GM12878 (cell line): ENCODE measurements at regions not wholly inside any gene's neighbourhood (a gene's known extent, or its start where the extent isn't known, plus 50 kb on each side); places are given as distances from the start of the nearest gene placed in this dataset.

Experiments
- ATAC-seq: fragments of 200-7000 bp; cut with Tn5 transposase; 3 replicates; pipeline ENCODE4 v1.9.1; 2020; ENCODE audit warnings: mild to moderate bottlenecking, moderate library complexity
- BruUV-seq: library from RNA; stranded (reverse); fragments of 400-500 nt; replicated peaks from 2 replicates; lab custom pipeline; 2021; lab: Mats Ljungman, UMichigan
- CTCF ChIA-PET: fragments of 300-600 bp; sonication (Branson Sonifier 250); formaldehyde crosslinking; extraction: SDS; loops from one replicate; lab custom pipeline; 2021; ENCODE audit warnings: inconsistent platforms; lab: Yijun Ruan, JAX
- POLR2A ChIA-PET: fragments of 350-600 bp; formaldehyde crosslinking; extraction: SDS; loops from one replicate; lab custom pipeline; 2021; ENCODE audit warnings: inconsistent platforms; lab: Charles Lee
- RAD21 ChIA-PET: fragments of 300-600 bp; sonication (Branson Sonifier 250); formaldehyde crosslinking; loops from one replicate; lab custom pipeline; 2023; ENCODE audit warnings: antibody characterized with exemption; ENCODE audit not compliant: unreplicated experiment; lab: Charles Lee
- SMC1A ChIA-PET: fragments of 300-600 bp; sonication (Branson Sonifier 250); formaldehyde crosslinking; loops from one replicate; lab custom pipeline; 2023; ENCODE audit not compliant: unreplicated experiment, uncharacterized antibody; lab: Charles Lee
- DNase-seq: peaks from one replicate; pipeline ENCODE4 v3.0.0-alpha.2; 2011; ENCODE audit warnings: low read depth, low spot score
- FAIRE-seq: peaks from 3 replicates; lab custom pipeline; 2011; peaks lifted over from hg19 to GRCh38; lab: Jason Lieb, UNC
- H2AFZ ChIP-seq: 2 replicates; pipeline ENCODE4 v1.6.0; 2011; ENCODE audit warnings: low read depth, low read length, control low read depth; ENCODE audit not compliant: control insufficient read depth
- H3K27ac ChIP-seq: 2 replicates; pipeline ENCODE4 v1.5.1; 2011; ENCODE audit warnings: control low read depth; ENCODE audit not compliant: control insufficient read depth, insufficient read depth
- H3K27me3 ChIP-seq, 2 experiments: replicated peaks in 1 of 2; 2 replicates each; pipeline versions ENCODE4 v1.6.0 to v1.6.1; 2011; ENCODE audit warnings: low read length in 1 of 2; ENCODE audit not compliant: control insufficient read depth in 2 of 2, insufficient read depth in 2 of 2
- H3K36me3 ChIP-seq, 2 experiments: 2 replicates each; pipeline ENCODE4 v1.5.1; 2011; ENCODE audit warnings: low read length in 1 of 2; ENCODE audit not compliant: control insufficient read depth in 2 of 2, insufficient read depth in 2 of 2
- H3K4me1 ChIP-seq: 2 replicates; pipeline ENCODE4 v1.6.1; 2011; ENCODE audit warnings: mild to moderate bottlenecking, low read length, moderate library complexity, mixed read lengths; ENCODE audit not compliant: control insufficient read depth, insufficient read depth
- H3K4me2 ChIP-seq: 2 replicates; pipeline ENCODE4 v1.6.0; 2011; ENCODE audit warnings: control low read depth; ENCODE audit not compliant: control insufficient read depth, insufficient read depth
- H3K4me3 ChIP-seq: fragments of 200-600 bp; sonication (generic); 2 replicates; pipeline ENCODE4 v1.5.1; 2016
- H3K79me2 ChIP-seq: 2 replicates; pipeline ENCODE4 v1.6.0; 2011; ENCODE audit warnings: low read length; ENCODE audit not compliant: control insufficient read depth, insufficient read depth
- H3K9ac ChIP-seq: 2 replicates; pipeline ENCODE4 v1.8.0; 2011; ENCODE audit warnings: low read length, control low read depth, mixed read lengths; ENCODE audit not compliant: control insufficient read depth, insufficient read depth
- H3K9me3 ChIP-seq: replicated peaks from 3 replicates; pipeline ENCODE4 v1.5.1; 2011; ENCODE audit warnings: mild to moderate bottlenecking, low read length; ENCODE audit not compliant: control insufficient read depth, insufficient read depth
- H4K20me1 ChIP-seq: 2 replicates; pipeline ENCODE4 v1.6.0; 2011; ENCODE audit not compliant: control insufficient read depth, insufficient read depth
- BRCA1 ChIP-seq: IDR thresholded peaks from 2 replicates; pipeline ENCODE4 v1.6.1; 2011; ENCODE audit warnings: low read depth, low read length, improper control_type of control experiment
- KAT2A ChIP-seq: conservative IDR thresholded peaks from 2 replicates; pipeline ENCODE4 v1.6.1; 2011; ENCODE audit warnings: low read depth, low read length; ENCODE audit not compliant: control insufficient read depth
- MTA3 ChIP-seq: IDR thresholded peaks from 2 replicates; pipeline ENCODE4 v1.6.1; 2012; ENCODE audit warnings: low read length, inconsistent platforms, borderline replicate concordance
- NBN ChIP-seq: fragments of 450-650 bp; IDR thresholded peaks from 2 replicates; pipeline ENCODE4 v1.6.1; 2016
- PAX8 ChIP-seq: fragments of 450-650 bp; IDR thresholded peaks from 2 replicates; pipeline ENCODE4 v1.6.1; 2017; ENCODE audit warnings: mild to moderate bottlenecking, moderate library complexity
- SIN3A ChIP-seq: IDR thresholded peaks from 2 replicates; pipeline ENCODE4 v1.6.1; 2012; ENCODE audit warnings: low read depth, low read length, improper control_type of control experiment
- SP1 ChIP-seq: IDR thresholded peaks from one replicate; pipeline ENCODE4 v1.6.1; 2011; ENCODE audit warnings: low read depth, low read length
- ZNF384 ChIP-seq: IDR thresholded peaks from 2 replicates; pipeline ENCODE4 v1.6.1; 2012; ENCODE audit warnings: low read depth, mild to moderate bottlenecking, low read length, improper control_type of control experiment, borderline replicate concordance
- WGBS: methylation state at CpG from one replicate; pipeline ENCODE4 v1.1.6; 2016; ENCODE audit warnings: low lambda C conversion rate; ENCODE audit not compliant: insufficient replicate concordance, insufficient coverage; ENCODE audit errors: missing lambda C conversion rate; 5-methylcytosine and 5-hydroxymethylcytosine counted together
- in situ Hi-C: fragments of 300-500 bp; cut with MboI; formaldehyde crosslinking; loops from 9 replicates; pipeline ENCODE4 v1.14.3; 2018; ENCODE audit warnings: mixed read lengths
- intact Hi-C: fragments of 100-400 bp; cut with micrococcal nuclease; formaldehyde crosslinking; loops from one replicate; pipeline ENCODE4 v1.14.2; 2022; ENCODE audit not compliant: unreplicated experiment
- TF ChIP-seq, protein P1 (sequence below): IDR thresholded peaks from 2 replicates; pipeline ENCODE4 v1.6.1; 2011; ENCODE audit warnings: borderline replicate concordance, low read depth, mild to moderate bottlenecking, moderate library complexity, mixed read lengths, low read length; ENCODE audit not compliant: insufficient read depth; ENCODE audit errors: extremely low read length
- TF ChIP-seq, protein P2 (sequence below): fragments of 450-650 bp; IDR thresholded peaks from 2 replicates; pipeline ENCODE4 v1.6.1; 2018; ENCODE audit warnings: borderline replicate concordance, mild to moderate bottlenecking; ENCODE audit not compliant: partially characterized antibody
- TF ChIP-seq, protein P3 (sequence below): IDR thresholded peaks from 2 replicates; pipeline ENCODE4 v1.6.1; 2012; ENCODE audit warnings: improper control_type of control experiment, low read depth, low read length; ENCODE audit not compliant: insufficient replicate concordance

DNA sequence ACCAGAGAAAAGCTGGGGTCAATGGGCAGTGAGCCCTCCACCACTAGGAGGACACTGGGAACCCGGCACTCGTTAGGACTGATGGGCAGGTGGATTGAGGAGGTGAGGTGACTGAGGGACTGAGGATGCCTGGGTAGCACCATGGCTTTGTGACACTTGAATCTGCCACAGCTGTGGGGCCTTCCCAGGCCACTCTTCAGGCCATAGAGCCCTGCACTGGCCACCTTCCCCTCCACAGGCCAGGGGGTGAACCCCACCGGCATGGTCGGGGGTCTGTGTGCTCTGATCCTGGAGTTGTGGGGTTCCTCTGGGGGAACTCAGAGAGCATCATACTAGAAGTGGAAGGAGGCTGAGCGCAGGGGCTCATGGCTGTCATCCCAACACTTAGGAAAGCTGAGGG lies 423.5 kb downstream of the ZNF536 start (continued):
- no peak for TF ChIP-seq ZNF384

DNA sequence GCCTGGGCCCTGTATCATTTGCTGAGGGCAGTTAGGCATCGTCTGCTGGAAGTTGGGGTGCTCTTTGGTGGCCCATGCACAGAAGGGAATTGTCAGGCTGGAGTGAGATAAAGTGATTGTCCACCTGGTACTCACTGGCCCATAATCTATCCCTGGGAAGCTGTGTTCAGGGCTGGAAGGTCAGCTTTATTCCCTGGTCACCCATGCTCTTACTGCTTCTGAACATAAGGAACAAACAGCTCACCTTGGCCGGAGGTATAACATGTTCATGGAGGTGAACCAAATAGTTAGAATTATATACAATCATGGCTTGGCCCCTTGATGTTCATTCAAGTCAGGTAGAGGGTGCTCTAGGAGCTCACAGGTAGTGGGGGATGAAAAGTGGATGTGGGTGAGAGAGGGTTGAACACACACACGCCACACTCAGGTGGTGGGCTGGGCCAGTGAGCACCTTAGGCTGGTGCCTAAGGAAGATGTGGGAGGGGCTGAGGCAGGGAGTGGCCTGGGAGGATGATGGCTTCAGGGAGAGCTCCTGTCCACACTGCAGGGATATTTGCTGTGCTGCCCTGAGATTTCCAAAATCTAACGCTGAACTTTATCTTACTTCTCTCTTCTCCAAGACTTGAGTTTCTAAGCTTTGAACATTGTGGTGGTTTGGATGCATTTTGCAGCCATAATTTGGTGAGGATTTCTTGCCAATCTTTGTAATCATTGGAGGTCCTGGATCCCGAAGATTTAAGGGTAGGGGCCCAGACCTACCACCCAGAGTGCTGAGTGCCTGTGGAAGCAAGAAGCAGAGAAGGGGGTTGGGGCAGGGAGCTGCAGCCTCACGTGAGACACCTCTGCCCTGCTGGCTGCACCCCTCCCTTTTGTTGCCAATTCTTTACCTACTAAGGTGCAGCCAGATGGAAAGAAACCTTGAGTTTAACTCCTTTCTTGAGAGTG lies 420.6 kb downstream of the ZNF536 start:
- H4K20me1 ChIP-seq, result no peaks in the 10 kb centered on the region
- BruUV-seq, result no TSS peak
- WGBS, result 2% methylated on average over 6 of the region's 6 CpGs
- intact Hi-C loops, result no loop called here
- H3K4me1 ChIP-seq, result no peaks in the 10 kb centered on the region
- H3K36me3 ChIP-seq, result no peaks in the 10 kb centered on the region
- H3K9ac ChIP-seq, result no peak overlapping the region
- in situ Hi-C loops, result no loop called here
- no peak for DNase-seq
- no peaks in the 10 kb centered on the region for H3K79me2 ChIP-seq
- POLR2A ChIA-PET, result no interaction called here
- ATAC-seq, result no peak
- SMC1A ChIA-PET, result no interaction called here
- CTCF ChIA-PET, result interaction anchor here (0.6 kb wide), 1 partner anchor 1862 kb away, joined by 3 read pairs; no protein-coding TSS in a partner anchor
- no peak overlapping the region for H3K4me2 ChIP-seq
- no peak overlapping the region for H2AFZ ChIP-seq
- H3K9me3 ChIP-seq, result no peaks in the 10 kb centered on the region; the same call in 2 of the 3 replicates
- RAD21 ChIA-PET, result no interaction called here
- no peak overlapping the region for H3K4me3 ChIP-seq
- no peaks in the 10 kb centered on the region for H3K27me3 ChIP-seq
- FAIRE-seq, result no peak
- no peak overlapping the region for H3K27ac ChIP-seq
- TF ChIP-seq BRCA1, result no peak
- TF ChIP-seq, protein P1, sequence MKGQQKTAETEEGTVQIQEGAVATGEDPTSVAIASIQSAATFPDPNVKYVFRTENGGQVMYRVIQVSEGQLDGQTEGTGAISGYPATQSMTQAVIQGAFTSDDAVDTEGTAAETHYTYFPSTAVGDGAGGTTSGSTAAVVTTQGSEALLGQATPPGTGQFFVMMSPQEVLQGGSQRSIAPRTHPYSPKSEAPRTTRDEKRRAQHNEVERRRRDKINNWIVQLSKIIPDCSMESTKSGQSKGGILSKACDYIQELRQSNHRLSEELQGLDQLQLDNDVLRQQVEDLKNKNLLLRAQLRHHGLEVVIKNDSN, result no peak
- TF ChIP-seq MTA3, result no peak
- no peak for TF ChIP-seq SP1
- TF ChIP-seq SIN3A, result no peak
- no peak for TF ChIP-seq KAT2A
- TF ChIP-seq NBN, result no peak
- no peak for TF ChIP-seq PAX8
- TF ChIP-seq, protein P2, sequence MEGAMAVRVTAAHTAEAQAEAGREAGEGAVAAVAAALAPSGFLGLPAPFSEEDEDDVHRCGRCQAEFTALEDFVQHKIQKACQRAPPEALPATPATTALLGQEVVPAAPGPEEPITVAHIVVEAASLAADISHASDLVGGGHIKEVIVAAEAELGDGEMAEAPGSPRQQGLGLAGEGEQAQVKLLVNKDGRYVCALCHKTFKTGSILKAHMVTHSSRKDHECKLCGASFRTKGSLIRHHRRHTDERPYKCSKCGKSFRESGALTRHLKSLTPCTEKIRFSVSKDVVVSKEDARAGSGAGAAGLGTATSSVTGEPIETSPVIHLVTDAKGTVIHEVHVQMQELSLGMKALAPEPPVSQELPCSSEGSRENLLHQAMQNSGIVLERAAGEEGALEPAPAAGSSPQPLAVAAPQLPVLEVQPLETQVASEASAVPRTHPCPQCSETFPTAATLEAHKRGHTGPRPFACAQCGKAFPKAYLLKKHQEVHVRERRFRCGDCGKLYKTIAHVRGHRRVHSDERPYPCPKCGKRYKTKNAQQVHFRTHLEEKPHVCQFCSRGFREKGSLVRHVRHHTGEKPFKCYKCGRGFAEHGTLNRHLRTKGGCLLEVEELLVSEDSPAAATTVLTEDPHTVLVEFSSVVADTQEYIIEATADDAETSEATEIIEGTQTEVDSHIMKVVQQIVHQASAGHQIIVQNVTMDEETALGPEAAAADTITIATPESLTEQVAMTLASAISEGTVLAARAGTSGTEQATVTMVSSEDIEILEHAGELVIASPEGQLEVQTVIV, result no peak
- TF ChIP-seq, protein P3, sequence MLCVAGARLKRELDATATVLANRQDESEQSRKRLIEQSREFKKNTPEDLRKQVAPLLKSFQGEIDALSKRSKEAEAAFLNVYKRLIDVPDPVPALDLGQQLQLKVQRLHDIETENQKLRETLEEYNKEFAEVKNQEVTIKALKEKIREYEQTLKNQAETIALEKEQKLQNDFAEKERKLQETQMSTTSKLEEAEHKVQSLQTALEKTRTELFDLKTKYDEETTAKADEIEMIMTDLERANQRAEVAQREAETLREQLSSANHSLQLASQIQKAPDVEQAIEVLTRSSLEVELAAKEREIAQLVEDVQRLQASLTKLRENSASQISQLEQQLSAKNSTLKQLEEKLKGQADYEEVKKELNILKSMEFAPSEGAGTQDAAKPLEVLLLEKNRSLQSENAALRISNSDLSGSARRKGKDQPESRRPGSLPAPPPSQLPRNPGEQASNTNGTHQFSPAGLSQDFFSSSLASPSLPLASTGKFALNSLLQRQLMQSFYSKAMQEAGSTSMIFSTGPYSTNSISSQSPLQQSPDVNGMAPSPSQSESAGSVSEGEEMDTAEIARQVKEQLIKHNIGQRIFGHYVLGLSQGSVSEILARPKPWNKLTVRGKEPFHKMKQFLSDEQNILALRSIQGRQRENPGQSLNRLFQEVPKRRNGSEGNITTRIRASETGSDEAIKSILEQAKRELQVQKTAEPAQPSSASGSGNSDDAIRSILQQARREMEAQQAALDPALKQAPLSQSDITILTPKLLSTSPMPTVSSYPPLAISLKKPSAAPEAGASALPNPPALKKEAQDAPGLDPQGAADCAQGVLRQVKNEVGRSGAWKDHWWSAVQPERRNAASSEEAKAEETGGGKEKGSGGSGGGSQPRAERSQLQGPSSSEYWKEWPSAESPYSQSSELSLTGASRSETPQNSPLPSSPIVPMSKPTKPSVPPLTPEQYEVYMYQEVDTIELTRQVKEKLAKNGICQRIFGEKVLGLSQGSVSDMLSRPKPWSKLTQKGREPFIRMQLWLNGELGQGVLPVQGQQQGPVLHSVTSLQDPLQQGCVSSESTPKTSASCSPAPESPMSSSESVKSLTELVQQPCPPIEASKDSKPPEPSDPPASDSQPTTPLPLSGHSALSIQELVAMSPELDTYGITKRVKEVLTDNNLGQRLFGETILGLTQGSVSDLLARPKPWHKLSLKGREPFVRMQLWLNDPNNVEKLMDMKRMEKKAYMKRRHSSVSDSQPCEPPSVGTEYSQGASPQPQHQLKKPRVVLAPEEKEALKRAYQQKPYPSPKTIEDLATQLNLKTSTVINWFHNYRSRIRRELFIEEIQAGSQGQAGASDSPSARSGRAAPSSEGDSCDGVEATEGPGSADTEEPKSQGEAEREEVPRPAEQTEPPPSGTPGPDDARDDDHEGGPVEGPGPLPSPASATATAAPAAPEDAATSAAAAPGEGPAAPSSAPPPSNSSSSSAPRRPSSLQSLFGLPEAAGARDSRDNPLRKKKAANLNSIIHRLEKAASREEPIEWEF, result no peak
